PC-9 (cell line): ENCODE measurements at regions not wholly inside any gene's neighbourhood (a gene's known extent, or its start where the extent isn't known, plus 50 kb on each side); places are given as distances from the start of the nearest gene placed in this dataset.

ENCODE experiments used
- EZH2 ChIP-seq: fragments of 200-600 bp; sonication (generic); IDR thresholded peaks from 2 replicates; pipeline ENCODE4 v1.8.0; 2017; ENCODE audit warnings: antibody characterized with exemption, low read depth
- TF ChIP-seq, protein P1 (sequence below): fragments of 200-600 bp; sonication (generic); conservative IDR thresholded peaks from 2 replicates; pipeline ENCODE4 v1.6.1; 2017; ENCODE audit warnings: mixed run types, antibody characterized with exemption, mild to moderate bottlenecking, moderate library complexity

DNA sequence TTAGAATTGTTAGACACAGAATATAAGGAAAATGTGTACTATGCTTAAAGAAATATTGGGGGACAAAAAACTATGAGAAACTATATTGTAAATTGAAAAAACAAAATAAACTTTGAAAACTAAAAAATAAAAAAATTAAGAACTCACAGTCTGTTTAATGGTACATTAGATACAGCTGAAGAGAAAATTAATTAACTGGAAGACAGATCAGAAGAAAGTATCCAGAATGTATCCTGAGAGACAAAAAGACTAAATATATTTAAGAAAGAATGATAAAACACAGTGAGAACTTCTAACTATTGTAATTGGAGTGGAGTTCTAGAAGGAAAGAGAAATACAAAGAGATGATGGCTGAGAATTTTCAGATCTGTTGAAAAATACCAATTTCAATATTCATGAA, 57.6 kb upstream of the SH3PXD2B start:
- TF ChIP-seq, protein P1, sequence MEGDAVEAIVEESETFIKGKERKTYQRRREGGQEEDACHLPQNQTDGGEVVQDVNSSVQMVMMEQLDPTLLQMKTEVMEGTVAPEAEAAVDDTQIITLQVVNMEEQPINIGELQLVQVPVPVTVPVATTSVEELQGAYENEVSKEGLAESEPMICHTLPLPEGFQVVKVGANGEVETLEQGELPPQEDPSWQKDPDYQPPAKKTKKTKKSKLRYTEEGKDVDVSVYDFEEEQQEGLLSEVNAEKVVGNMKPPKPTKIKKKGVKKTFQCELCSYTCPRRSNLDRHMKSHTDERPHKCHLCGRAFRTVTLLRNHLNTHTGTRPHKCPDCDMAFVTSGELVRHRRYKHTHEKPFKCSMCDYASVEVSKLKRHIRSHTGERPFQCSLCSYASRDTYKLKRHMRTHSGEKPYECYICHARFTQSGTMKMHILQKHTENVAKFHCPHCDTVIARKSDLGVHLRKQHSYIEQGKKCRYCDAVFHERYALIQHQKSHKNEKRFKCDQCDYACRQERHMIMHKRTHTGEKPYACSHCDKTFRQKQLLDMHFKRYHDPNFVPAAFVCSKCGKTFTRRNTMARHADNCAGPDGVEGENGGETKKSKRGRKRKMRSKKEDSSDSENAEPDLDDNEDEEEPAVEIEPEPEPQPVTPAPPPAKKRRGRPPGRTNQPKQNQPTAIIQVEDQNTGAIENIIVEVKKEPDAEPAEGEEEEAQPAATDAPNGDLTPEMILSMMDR, result no peak
- no peak for TF ChIP-seq EZH2
